ENCODE measurements at regions not wholly inside any gene's neighbourhood (a gene's known extent, or its start where the extent isn't known, plus 50 kb on each side); places are given as distances from the start of the nearest gene placed in this dataset.

- H3K4me1 ChIP-seq (ENCODE audit: insufficient read depth, low read length) = peaks cover 7% of the 10 kb centered on the region; the same call in 1 of the 2 replicates
- WGBS (ENCODE audit: low lambda C conversion rate) = 16% methylated on average over 7 of the region's 7 CpGs
These were observed 1044.5 kb upstream of the POU3F3 start for GRCh38 chr2:103809415-103809814.

GRCh38 chr2:103809941-103810441 lies 1043.9 kb upstream of the POU3F3 start:
- no peak for TF ChIP-seq NPAS2 (CRISPR knock-in tag; IDR thresholded peaks at IDR 0.05; ENCODE audit: borderline replicate concordance)
- TF ChIP-seq RELA (CRISPR knock-in tag; IDR thresholded peaks at IDR 0.05) = no peak
- TF ChIP-seq GABPA (IDR thresholded peaks at IDR 0.05; ENCODE audit: low read depth, low read length) = no peak
- TF ChIP-seq GABPA (CRISPR knock-in tag; IDR thresholded peaks at IDR 0.05; ENCODE audit: low read depth) = no peak
- no peak for TF ChIP-seq ZBTB1 (CRISPR knock-in tag; IDR thresholded peaks at IDR 0.05; ENCODE audit: borderline replicate concordance)
- TF ChIP-seq SALL2 (CRISPR knock-in tag; IDR thresholded peaks at IDR 0.05) = no peak
- TF ChIP-seq BRCA1 (CRISPR knock-in tag; IDR thresholded peaks at IDR 0.05) = no peak
- no peak for TF ChIP-seq HNRNPLL (IDR thresholded peaks at IDR 0.05; ENCODE audit: low read depth, low read length, poor library complexity, severe bottlenecking)
- no peak for TF ChIP-seq PHF8 (CRISPR knock-in tag; IDR thresholded peaks at IDR 0.05)
- TF ChIP-seq HNF4A (CRISPR knock-in tag; IDR thresholded peaks at IDR 0.05) = no peak
- no peak for TF ChIP-seq BCL3 (CRISPR knock-in tag; IDR thresholded peaks at IDR 0.05)
- TF ChIP-seq ZFX (CRISPR knock-in tag; IDR thresholded peaks at IDR 0.05; ENCODE audit: low read depth) = no peak
- no peak for TF ChIP-seq SIX4 (CRISPR knock-in tag; IDR thresholded peaks at IDR 0.05)
- no peak for TF ChIP-seq ZNF7 (CRISPR knock-in tag; IDR thresholded peaks at IDR 0.05)
- Histone ChIP-seq H2AFZ (ENCODE audit: low read length) (no peak overlapping the region), H3K4me2 (ENCODE audit: low read depth, low read length) (no peak overlapping the region), H4K20me1 (ENCODE audit: insufficient read depth, low read length) (no peaks in the 10 kb centered on the region), H3K27me3 (ENCODE audit: control insufficient read depth in 1 of 2, insufficient read depth in 2 of 2, low read length in 2 of 2) (no peaks in the 10 kb centered on the region), H3K4me1 (ENCODE audit: insufficient read depth, low read length) (peaks cover 7% of the 10 kb centered on the region; the same call in 1 of the 2 replicates), H3K9ac (ENCODE audit: insufficient read depth, low read depth, low read length) (no peak overlapping the region), H3K36me3 (replicated peaks in 1 of 2; ENCODE audit: control insufficient read depth in 1 of 2, insufficient read depth in 2 of 2, low read length in 2 of 2) (no peaks in the 10 kb centered on the region), H3K27ac (ENCODE audit: extremely low read length, insufficient read depth, low read length) (no peak overlapping the region), H3K79me2 (ENCODE audit: insufficient read depth, low read length) (no peaks in the 10 kb centered on the region), H3K4me3 (replicated peaks in 1 of 3; ENCODE audit: insufficient read depth in 1 of 3, low read depth in 2 of 3, low read length in 3 of 3) (no peak overlapping the region), H3K9me3 (ENCODE audit: low read length) (peaks cover 20% of the 10 kb centered on the region)
- in situ Hi-C loops (cut with HindIII; ENCODE audit: extremely low pct_ligation_motif_present, low pct_unique_long_range_greater_than_20kb) = no loop called here
- ChIA-PET CTCF (ENCODE audit: low intra/inter-chr PET ratio, low total read pairs) (no interaction called here), POLR2A (no interaction called here)
- ATAC-seq (no peak), DNase-seq (ENCODE audit: low spot score) (no peak), FAIRE-seq (no peak)
- intact Hi-C loops (cut with micrococcal nuclease; ENCODE audit: unreplicated experiment) = no loop called here
- WGBS (ENCODE audit: low lambda C conversion rate) = 48% methylated on average over 6 of the region's 7 CpGs
- BruUV-seq (replicated peaks) = no TSS peak

More at GRCh38 chr2:103809415-103809814, 1044.5 kb upstream of the POU3F3 start:
- H3K9me3 ChIP-seq (ENCODE audit: low read length) = peaks cover 20% of the 10 kb centered on the region
- ChIA-PET CTCF (ENCODE audit: low intra/inter-chr PET ratio, low total read pairs) (no interaction called here), POLR2A (no interaction called here)
- intact Hi-C loops (cut with micrococcal nuclease; ENCODE audit: unreplicated experiment) = no loop called here
- H3K79me2 ChIP-seq (ENCODE audit: insufficient read depth, low read length) = no peaks in the 10 kb centered on the region
- H3K36me3 ChIP-seq (replicated peaks in 1 of 2; ENCODE audit: control insufficient read depth in 1 of 2, insufficient read depth in 2 of 2, low read length in 2 of 2) = no peaks in the 10 kb centered on the region
- TF ChIP-seq CHD2 (IDR thresholded peaks at IDR 0.05; ENCODE audit: low read depth, low read length) = peak; percentile 74; the same call in 1 of the 2 replicates
- TF ChIP-seq ZNF446 (CRISPR knock-in tag; IDR thresholded peaks at IDR 0.05) = no peak
- H3K27me3 ChIP-seq (ENCODE audit: control insufficient read depth in 1 of 2, insufficient read depth in 2 of 2, low read length in 2 of 2) = no peaks in the 10 kb centered on the region
- H3K4me2 ChIP-seq (ENCODE audit: low read depth, low read length) = no peak overlapping the region
- no peak overlapping the region for H2AFZ ChIP-seq (ENCODE audit: low read length)
- BruUV-seq (replicated peaks) = no TSS peak
- no peaks in the 10 kb centered on the region for H4K20me1 ChIP-seq (ENCODE audit: insufficient read depth, low read length)
- no peak for DNase-seq (ENCODE audit: low spot score)
- H3K4me3 ChIP-seq (replicated peaks in 1 of 3; ENCODE audit: insufficient read depth in 1 of 3, low read depth in 2 of 3, low read length in 3 of 3) = no peak overlapping the region
- H3K27ac ChIP-seq (ENCODE audit: extremely low read length, insufficient read depth, low read length) = no peak overlapping the region
- FAIRE-seq = no peak
- no peak; the same call in 2 of the 3 replicates for ATAC-seq
- in situ Hi-C loops (cut with HindIII; ENCODE audit: extremely low pct_ligation_motif_present, low pct_unique_long_range_greater_than_20kb) = no loop called here
- no peak overlapping the region for H3K9ac ChIP-seq (ENCODE audit: insufficient read depth, low read depth, low read length)

Measured in HepG2 (cell line).